ENCODE measurements at regions not wholly inside any gene's neighbourhood (a gene's known extent, or its start where the extent isn't known, plus 50 kb on each side); places are given as distances from the start of the nearest gene placed in this dataset.

GRCh38 chr9:600006-600405 lies 241.5 kb upstream of the DMRT1 start:
- ATAC-seq (ENCODE audit: insufficient number of reproducible peaks, low FRiP score, low read depth) (no peak), DNase-seq (ENCODE audit: low spot score) (no peak)
- no peaks in the 10 kb centered on the region for H3K27me3 ChIP-seq (replicated peaks; ENCODE audit: insufficient read depth)
- no peaks in the 10 kb centered on the region for H3K9me3 ChIP-seq
- no peak overlapping the region for H3K27ac ChIP-seq
- no peak overlapping the region for H3K4me3 ChIP-seq
- H3K36me3 ChIP-seq: no peaks in the 10 kb centered on the region
- TF ChIP-seq CTCF (IDR thresholded peaks at IDR 0.05): no peak
- no peaks in the 10 kb centered on the region for H3K4me1 ChIP-seq (ENCODE audit: control insufficient read depth in 1 of 2, low read depth in 2 of 2)

GRCh38 chr9:602716-603115 lies 238.8 kb upstream of the DMRT1 start:
- no peak overlapping the region for H3K4me3 ChIP-seq
- H3K4me1 ChIP-seq (ENCODE audit: control insufficient read depth in 1 of 2, low read depth in 2 of 2): no peaks in the 10 kb centered on the region
- ATAC-seq (ENCODE audit: insufficient number of reproducible peaks, low FRiP score, low read depth) (no peak), DNase-seq (ENCODE audit: low spot score) (no peak)
- H3K9me3 ChIP-seq: no peaks in the 10 kb centered on the region
- TF ChIP-seq CTCF (IDR thresholded peaks at IDR 0.05): no peak
- no peaks in the 10 kb centered on the region for H3K36me3 ChIP-seq
- H3K27ac ChIP-seq: no peak overlapping the region
- no peaks in the 10 kb centered on the region for H3K27me3 ChIP-seq (replicated peaks; ENCODE audit: insufficient read depth)

GRCh38 chr9:603126-603525 lies 238.4 kb upstream of the DMRT1 start:
- Histone ChIP-seq H3K4me3 (no peak overlapping the region), H3K4me1 (ENCODE audit: control insufficient read depth in 1 of 2, low read depth in 2 of 2) (no peaks in the 10 kb centered on the region), H3K36me3 (no peaks in the 10 kb centered on the region), H3K27ac (no peak overlapping the region), H3K9me3 (no peaks in the 10 kb centered on the region), H3K27me3 (replicated peaks; ENCODE audit: insufficient read depth) (no peaks in the 10 kb centered on the region)
- DNase-seq (ENCODE audit: low spot score): no peak
- ATAC-seq (ENCODE audit: insufficient number of reproducible peaks, low FRiP score, low read depth): no peak
- TF ChIP-seq CTCF (IDR thresholded peaks at IDR 0.05): no peak

GRCh38 chr9:607417-607816 lies 234.1 kb upstream of the DMRT1 start:
- TF ChIP-seq CTCF (IDR thresholded peaks at IDR 0.05): no peak

GRCh38 chr9:613771-614347 lies 227.6 kb upstream of the DMRT1 start:
- H3K27me3 ChIP-seq (replicated peaks; ENCODE audit: insufficient read depth): no peaks in the 10 kb centered on the region
- DNase-seq (ENCODE audit: low spot score) (peak; percentile 40), ATAC-seq (ENCODE audit: insufficient number of reproducible peaks, low FRiP score, low read depth) (peak; percentile 80)
- peak overlapping the region; percentile 85 to 89 for H3K27ac ChIP-seq
- peak; percentile 80 for TF ChIP-seq CTCF (IDR thresholded peaks at IDR 0.05)
- peak overlapping the region; percentile 2 for H3K4me3 ChIP-seq
- H3K4me1 ChIP-seq (ENCODE audit: control insufficient read depth in 1 of 2, low read depth in 2 of 2): peaks cover 10 to 34% of the 10 kb centered on the region in 2 donors
- H3K9me3 ChIP-seq: no peaks in the 10 kb centered on the region
- no peaks in the 10 kb centered on the region for H3K36me3 ChIP-seq

More at GRCh38 chr9:607417-607816, 234.1 kb upstream of the DMRT1 start:
- H3K4me3 ChIP-seq: no peak overlapping the region
- H3K36me3 ChIP-seq: no peaks in the 10 kb centered on the region
- ATAC-seq (ENCODE audit: insufficient number of reproducible peaks, low FRiP score, low read depth) (no peak), DNase-seq (ENCODE audit: low spot score) (no peak)
- no peak overlapping the region for H3K27ac ChIP-seq
- no peaks in the 10 kb centered on the region for H3K4me1 ChIP-seq (ENCODE audit: control insufficient read depth in 1 of 2, low read depth in 2 of 2)
- no peaks in the 10 kb centered on the region for H3K9me3 ChIP-seq
- no peaks in the 10 kb centered on the region for H3K27me3 ChIP-seq (replicated peaks; ENCODE audit: insufficient read depth)

Measured in thoracic aorta (tissue), 2 donors.